ENCODE measurements at regions not wholly inside any gene's neighbourhood (a gene's known extent, or its start where the extent isn't known, plus 50 kb on each side); places are given as distances from the start of the nearest gene placed in this dataset.

GRCh38 chr10:106198275-106198674 is 966.2 kb downstream of the SORCS1 start:
- Histone ChIP-seq H3K4me3 (ENCODE audit: low read depth, low read length) (no peak overlapping the region), H3K36me3 (no peaks in the 10 kb centered on the region), H3K27me3 (no peaks in the 10 kb centered on the region), H3K9me3 (no peaks in the 10 kb centered on the region), H3K4me1 (no peaks in the 10 kb centered on the region)
- DNase-seq, result no peak
- TF ChIP-seq CTCF (IDR thresholded peaks at IDR 0.05; ENCODE audit: low read depth, low read length), result no peak

GRCh38 chr10:106189292-106189691 is 975.2 kb downstream of the SORCS1 start:
- H3K9me3 ChIP-seq, result no peaks in the 10 kb centered on the region; the same call in 1 of the 2 replicates
- peak; percentile 43 for DNase-seq
- peak; percentile 61 for TF ChIP-seq CTCF (IDR thresholded peaks at IDR 0.05; ENCODE audit: low read depth, low read length)

GRCh38 chr10:106185951-106186350 is 978.6 kb downstream of the SORCS1 start:
- TF ChIP-seq CTCF (IDR thresholded peaks at IDR 0.05; ENCODE audit: low read depth, low read length), result no peak
- no peak overlapping the region for H3K4me3 ChIP-seq (ENCODE audit: low read depth, low read length)
- no peaks in the 10 kb centered on the region; the same call in 1 of the 2 replicates for H3K9me3 ChIP-seq
- no peaks in the 10 kb centered on the region for H3K36me3 ChIP-seq
- H3K27me3 ChIP-seq, result no peaks in the 10 kb centered on the region
- no peak for DNase-seq
- no peaks in the 10 kb centered on the region for H3K4me1 ChIP-seq

More at GRCh38 chr10:106189292-106189691, 975.2 kb downstream of the SORCS1 start:
- H3K36me3 ChIP-seq, result no peaks in the 10 kb centered on the region
- H3K27me3 ChIP-seq, result no peaks in the 10 kb centered on the region
- no peaks in the 10 kb centered on the region for H3K4me1 ChIP-seq
- H3K4me3 ChIP-seq (ENCODE audit: low read depth, low read length), result no peak overlapping the region

GRCh38 chr10:106183041-106183440 is 981.5 kb downstream of the SORCS1 start:
- no peak overlapping the region for H3K4me3 ChIP-seq (ENCODE audit: low read depth, low read length)
- no peaks in the 10 kb centered on the region for H3K36me3 ChIP-seq
- H3K4me1 ChIP-seq, result no peaks in the 10 kb centered on the region
- no peak for DNase-seq
- H3K27me3 ChIP-seq, result no peaks in the 10 kb centered on the region
- H3K9me3 ChIP-seq, result no peaks in the 10 kb centered on the region
- TF ChIP-seq CTCF (IDR thresholded peaks at IDR 0.05; ENCODE audit: low read depth, low read length), result no peak

GRCh38 chr10:106182542-106182941 is 982.0 kb downstream of the SORCS1 start:
- Histone ChIP-seq H3K27me3 (no peaks in the 10 kb centered on the region), H3K4me3 (ENCODE audit: low read depth, low read length) (no peak overlapping the region), H3K4me1 (no peaks in the 10 kb centered on the region), H3K36me3 (no peaks in the 10 kb centered on the region), H3K9me3 (no peaks in the 10 kb centered on the region)
- TF ChIP-seq CTCF (IDR thresholded peaks at IDR 0.05; ENCODE audit: low read depth, low read length), result no peak
- DNase-seq, result no peak

- no peak for DNase-seq
- TF ChIP-seq CTCF (IDR thresholded peaks at IDR 0.05; ENCODE audit: low read depth, low read length), result no peak
- H3K4me1 ChIP-seq, result no peaks in the 10 kb centered on the region
- H3K9me3 ChIP-seq, result no peaks in the 10 kb centered on the region
- H3K4me3 ChIP-seq (ENCODE audit: low read depth, low read length), result no peak overlapping the region
- no peaks in the 10 kb centered on the region for H3K27me3 ChIP-seq
- H3K36me3 ChIP-seq, result no peaks in the 10 kb centered on the region
Observed at GRCh38 chr10:106181501-106181900, 983.0 kb downstream of the SORCS1 start.

Data from BE2C (cell line).